ENCODE measurements at regions not wholly inside any gene's neighbourhood (a gene's known extent, or its start where the extent isn't known, plus 50 kb on each side); places are given as distances from the start of the nearest gene placed in this dataset.

DNA sequence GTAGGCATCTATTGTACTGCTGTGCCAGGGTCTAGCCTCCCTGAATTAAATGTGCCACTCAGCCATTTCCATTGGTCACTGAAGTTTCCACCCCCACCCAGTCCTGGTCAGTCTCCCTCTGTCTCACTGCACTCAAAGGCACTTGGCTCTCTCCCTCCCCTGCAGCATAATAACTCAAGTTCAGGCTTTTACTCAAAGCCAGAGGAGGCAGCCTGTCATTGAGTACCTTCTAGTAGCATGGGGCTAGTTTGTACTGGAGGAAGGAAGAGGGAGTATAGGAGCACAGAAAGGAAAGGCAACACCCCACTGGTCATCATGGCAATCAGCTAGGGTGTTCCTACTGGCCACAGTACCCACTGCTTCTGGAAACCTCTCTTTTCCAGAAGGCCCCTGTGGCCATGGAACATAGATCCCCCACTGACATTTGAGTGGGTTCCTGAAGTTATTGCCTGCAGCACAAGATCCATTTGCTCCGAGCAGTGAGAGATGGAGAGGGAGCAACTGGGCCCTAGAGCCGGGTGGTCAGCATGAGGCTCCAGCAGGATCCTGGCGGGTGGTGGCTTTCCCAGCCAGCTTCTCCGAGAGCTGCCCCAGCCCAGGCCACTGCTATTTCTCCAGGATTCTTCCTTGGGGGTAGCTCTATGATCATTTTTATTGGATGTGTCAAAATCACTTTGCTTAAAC is 89.9 kb upstream of the CPEB4 start:
- no peak overlapping the region for H3K4me3 Mint-ChIP-seq
- H4K20me1 ChIP-seq (ENCODE audit: control insufficient read depth, insufficient read depth, insufficient read length) = no peaks in the 10 kb centered on the region
- no peaks in the 10 kb centered on the region; a peak in 1 of 7 replicates for H3K36me3 Mint-ChIP-seq (ENCODE audit: insufficient read depth in 1 of 3, low read depth in 3 of 3)

More for the DNA sequence above, 89.9 kb upstream of the CPEB4 start:
- no peaks in the 10 kb centered on the region for H3K27me3 ChIP-seq (ENCODE audit: insufficient read depth, low read length)
- H3T11ph ChIP-seq (ENCODE audit: low read length) = no peak overlapping the region
- no peaks in the 10 kb centered on the region for H3K79me1 ChIP-seq (ENCODE audit: insufficient read depth, low read depth, low read length, poor library complexity, severe bottlenecking)
- H3K9me3 Mint-ChIP-seq = no peaks in the 10 kb centered on the region
- no peaks in the 10 kb centered on the region for H3K23me2 ChIP-seq (ENCODE audit: insufficient read length, low read depth, low read length, poor library complexity, severe bottlenecking)
- H2AFZ ChIP-seq (ENCODE audit: low read length) = no peak overlapping the region
- no peak for DNase-seq
- no peaks in the 10 kb centered on the region for H3K9me3 ChIP-seq (ENCODE audit: control insufficient read depth, low read depth, low read length)
- no peak overlapping the region for H3K27ac ChIP-seq (ENCODE audit: insufficient read length, low read depth, low read length)
- H3K9ac ChIP-seq (ENCODE audit: extremely low read depth, insufficient read length, low read length) = no peak overlapping the region
- WGBS (ENCODE audit: extremely low coverage, insufficient read length, low lambda C conversion rate) = no CpG with 5 or more reads among the region's 4 CpGs
- H2BK120ac ChIP-seq (ENCODE audit: low read depth, low read length, poor library complexity, severe bottlenecking) = no peak overlapping the region
- H3K79me2 ChIP-seq (ENCODE audit: insufficient read depth, low read length) = no peaks in the 10 kb centered on the region
- H3K14ac ChIP-seq (ENCODE audit: insufficient read depth, low read length) = no peak overlapping the region
- H3K4ac ChIP-seq (ENCODE audit: low read depth, low read length) = no peak overlapping the region
- no peak overlapping the region for H2AK5ac ChIP-seq (ENCODE audit: insufficient read length, low read length)
- H3K27ac Mint-ChIP-seq = peak overlapping the region in 1 of 3 experiments; percentile 16; a peak in 1 of 7 replicates
- TF ChIP-seq, protein P1, sequence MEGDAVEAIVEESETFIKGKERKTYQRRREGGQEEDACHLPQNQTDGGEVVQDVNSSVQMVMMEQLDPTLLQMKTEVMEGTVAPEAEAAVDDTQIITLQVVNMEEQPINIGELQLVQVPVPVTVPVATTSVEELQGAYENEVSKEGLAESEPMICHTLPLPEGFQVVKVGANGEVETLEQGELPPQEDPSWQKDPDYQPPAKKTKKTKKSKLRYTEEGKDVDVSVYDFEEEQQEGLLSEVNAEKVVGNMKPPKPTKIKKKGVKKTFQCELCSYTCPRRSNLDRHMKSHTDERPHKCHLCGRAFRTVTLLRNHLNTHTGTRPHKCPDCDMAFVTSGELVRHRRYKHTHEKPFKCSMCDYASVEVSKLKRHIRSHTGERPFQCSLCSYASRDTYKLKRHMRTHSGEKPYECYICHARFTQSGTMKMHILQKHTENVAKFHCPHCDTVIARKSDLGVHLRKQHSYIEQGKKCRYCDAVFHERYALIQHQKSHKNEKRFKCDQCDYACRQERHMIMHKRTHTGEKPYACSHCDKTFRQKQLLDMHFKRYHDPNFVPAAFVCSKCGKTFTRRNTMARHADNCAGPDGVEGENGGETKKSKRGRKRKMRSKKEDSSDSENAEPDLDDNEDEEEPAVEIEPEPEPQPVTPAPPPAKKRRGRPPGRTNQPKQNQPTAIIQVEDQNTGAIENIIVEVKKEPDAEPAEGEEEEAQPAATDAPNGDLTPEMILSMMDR (conservative IDR thresholded peaks at IDR 0.05) = no peak
- no peak overlapping the region for H4K5ac ChIP-seq (ENCODE audit: insufficient read length, low read depth, low read length)
- H4K91ac ChIP-seq (ENCODE audit: insufficient read length, low read depth, low read length) = no peak overlapping the region
- no peak overlapping the region for H3K4me2 ChIP-seq (ENCODE audit: insufficient read depth, insufficient read length, low read length)
- H3K27me3 Mint-ChIP-seq (ENCODE audit: low read depth) = peaks cover 1% of the 10 kb centered on the region; the same call in 1 of the 2 replicates
- peaks cover 4 to 13% of the 10 kb centered on the region in 2 experiments for H3K4me1 Mint-ChIP-seq
- no peak overlapping the region for H2BK5ac ChIP-seq (ENCODE audit: insufficient read length, low read length)
- no peak overlapping the region for H2BK12ac ChIP-seq (ENCODE audit: insufficient read length, low read depth, low read length)
- no peak overlapping the region for H3K18ac ChIP-seq (ENCODE audit: insufficient read length, low read depth, low read length)
- H3K23ac ChIP-seq (ENCODE audit: insufficient read length, low read depth, low read length) = no peak overlapping the region
- H3K4me1 ChIP-seq (ENCODE audit: insufficient read depth, low read length) = no peaks in the 10 kb centered on the region; the same call in 1 of the 2 replicates
- no peak overlapping the region for H2BK15ac ChIP-seq (ENCODE audit: low read depth, low read length)
- H2BK20ac ChIP-seq (ENCODE audit: low read depth, low read length, poor library complexity, severe bottlenecking) = no peak overlapping the region
- H3K56ac ChIP-seq (ENCODE audit: insufficient read length, low read depth, low read length) = no peak overlapping the region
- no peak overlapping the region for H4K8ac ChIP-seq (replicated peaks; ENCODE audit: insufficient read length, low read depth, low read length)

All from H9 (cell line).